ENCODE measurements at regions not wholly inside any gene's neighbourhood (a gene's known extent, or its start where the extent isn't known, plus 50 kb on each side); places are given as distances from the start of the nearest gene placed in this dataset.

GRCh38 chr5:54370982-54371381, 60.6 kb upstream of the ARL15 start:
- Mint-ChIP-seq H3K27me3 (ENCODE audit: unreplicated experiment) (peaks cover 3% of the 10 kb centered on the region), H3K4me1 (ENCODE audit: unreplicated experiment) (no peaks in the 10 kb centered on the region), H3K27ac (ENCODE audit: unreplicated experiment) (no peak overlapping the region), H3K36me3 (ENCODE audit: low read depth, unreplicated experiment) (no peaks in the 10 kb centered on the region), H3K4me3 (ENCODE audit: unreplicated experiment) (no peak overlapping the region), H3K9me3 (ENCODE audit: unreplicated experiment) (no peaks in the 10 kb centered on the region)
- DNase-seq (ENCODE audit: low spot score), result no peak
- TF ChIP-seq, protein P1, sequence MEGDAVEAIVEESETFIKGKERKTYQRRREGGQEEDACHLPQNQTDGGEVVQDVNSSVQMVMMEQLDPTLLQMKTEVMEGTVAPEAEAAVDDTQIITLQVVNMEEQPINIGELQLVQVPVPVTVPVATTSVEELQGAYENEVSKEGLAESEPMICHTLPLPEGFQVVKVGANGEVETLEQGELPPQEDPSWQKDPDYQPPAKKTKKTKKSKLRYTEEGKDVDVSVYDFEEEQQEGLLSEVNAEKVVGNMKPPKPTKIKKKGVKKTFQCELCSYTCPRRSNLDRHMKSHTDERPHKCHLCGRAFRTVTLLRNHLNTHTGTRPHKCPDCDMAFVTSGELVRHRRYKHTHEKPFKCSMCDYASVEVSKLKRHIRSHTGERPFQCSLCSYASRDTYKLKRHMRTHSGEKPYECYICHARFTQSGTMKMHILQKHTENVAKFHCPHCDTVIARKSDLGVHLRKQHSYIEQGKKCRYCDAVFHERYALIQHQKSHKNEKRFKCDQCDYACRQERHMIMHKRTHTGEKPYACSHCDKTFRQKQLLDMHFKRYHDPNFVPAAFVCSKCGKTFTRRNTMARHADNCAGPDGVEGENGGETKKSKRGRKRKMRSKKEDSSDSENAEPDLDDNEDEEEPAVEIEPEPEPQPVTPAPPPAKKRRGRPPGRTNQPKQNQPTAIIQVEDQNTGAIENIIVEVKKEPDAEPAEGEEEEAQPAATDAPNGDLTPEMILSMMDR (IDR thresholded peaks at IDR 0.05; ENCODE audit: unreplicated experiment), result no peak

GRCh38 chr5:54367844-54368243, 57.5 kb upstream of the ARL15 start:
- Mint-ChIP-seq H3K4me1 (ENCODE audit: unreplicated experiment) (no peaks in the 10 kb centered on the region), H3K27me3 (ENCODE audit: unreplicated experiment) (peaks cover 5% of the 10 kb centered on the region), H3K4me3 (ENCODE audit: unreplicated experiment) (no peak overlapping the region), H3K27ac (ENCODE audit: unreplicated experiment) (no peak overlapping the region), H3K36me3 (ENCODE audit: low read depth, unreplicated experiment) (no peaks in the 10 kb centered on the region), H3K9me3 (ENCODE audit: unreplicated experiment) (no peaks in the 10 kb centered on the region)
- no peak for DNase-seq (ENCODE audit: low spot score)
- TF ChIP-seq, protein P1 (IDR thresholded peaks at IDR 0.05; ENCODE audit: unreplicated experiment), result no peak

DNA sequence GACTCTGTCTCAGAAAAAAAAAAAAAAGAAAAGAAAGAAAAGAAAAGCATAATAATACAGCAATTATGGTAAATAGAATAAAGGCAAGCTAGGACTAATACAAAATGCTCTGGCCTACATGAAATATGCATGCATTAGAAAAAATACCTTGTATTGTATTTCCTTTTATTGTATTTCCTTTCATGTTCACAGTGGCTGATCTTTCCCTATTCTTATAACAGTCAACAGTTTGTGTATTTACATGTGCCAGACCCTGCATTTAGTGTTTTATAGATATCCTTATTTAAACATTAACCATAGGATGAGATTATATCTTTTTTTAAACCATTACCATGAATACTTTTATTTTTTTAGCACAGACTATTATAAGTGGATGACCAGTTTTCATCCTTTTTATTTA, 56.3 kb upstream of the ARL15 start:
- Mint-ChIP-seq H3K4me1 (ENCODE audit: unreplicated experiment) (no peaks in the 10 kb centered on the region), H3K36me3 (ENCODE audit: low read depth, unreplicated experiment) (no peaks in the 10 kb centered on the region), H3K27me3 (ENCODE audit: unreplicated experiment) (peaks cover 3% of the 10 kb centered on the region), H3K27ac (ENCODE audit: unreplicated experiment) (no peak overlapping the region), H3K4me3 (ENCODE audit: unreplicated experiment) (no peak overlapping the region), H3K9me3 (ENCODE audit: unreplicated experiment) (no peaks in the 10 kb centered on the region)
- no peak for DNase-seq (ENCODE audit: low spot score)
- TF ChIP-seq, protein P1 (IDR thresholded peaks at IDR 0.05; ENCODE audit: unreplicated experiment), result no peak

- Mint-ChIP-seq H3K36me3 (ENCODE audit: low read depth, unreplicated experiment) (no peaks in the 10 kb centered on the region), H3K9me3 (ENCODE audit: unreplicated experiment) (no peaks in the 10 kb centered on the region), H3K27ac (ENCODE audit: unreplicated experiment) (no peak overlapping the region), H3K4me3 (ENCODE audit: unreplicated experiment) (no peak overlapping the region), H3K27me3 (ENCODE audit: unreplicated experiment) (peaks cover 3% of the 10 kb centered on the region), H3K4me1 (ENCODE audit: unreplicated experiment) (no peaks in the 10 kb centered on the region)
- TF ChIP-seq, protein P1 (IDR thresholded peaks at IDR 0.05; ENCODE audit: unreplicated experiment), result no peak
- no peak for DNase-seq (ENCODE audit: low spot score)
Measured at GRCh38 chr5:54363669-54364068, 53.3 kb upstream of the ARL15 start.

DNA sequence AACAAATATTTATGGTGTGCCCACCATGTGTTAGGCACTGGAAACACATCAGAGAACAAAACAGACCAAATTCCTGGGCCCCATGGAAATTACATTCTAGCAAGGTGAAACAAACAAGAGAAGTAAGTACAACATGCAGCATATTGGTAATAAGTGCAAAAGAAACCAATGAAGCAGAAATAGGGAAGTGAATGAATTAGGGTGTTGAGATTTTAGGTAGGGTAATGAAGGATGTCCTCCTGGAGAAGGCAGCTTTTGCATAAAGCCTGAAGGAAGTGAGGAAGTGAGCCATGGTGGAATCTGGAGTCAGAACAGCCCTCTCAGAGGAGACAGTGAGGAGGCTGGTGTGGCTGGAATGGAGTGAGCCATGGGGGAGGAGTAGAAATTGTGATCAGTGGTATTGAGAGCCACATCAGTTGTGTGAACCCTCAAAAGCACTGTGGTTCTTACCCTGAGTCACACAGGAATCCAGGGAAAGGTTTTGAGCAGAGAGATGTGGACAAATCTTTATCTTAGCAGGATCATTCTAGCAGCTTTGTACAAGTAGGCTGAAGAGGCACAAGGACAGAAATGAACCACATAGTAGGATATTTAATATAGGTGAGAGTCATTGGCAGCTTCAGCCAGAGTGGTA, 52.7 kb upstream of the ARL15 start:
- TF ChIP-seq, protein P1 (IDR thresholded peaks at IDR 0.05; ENCODE audit: unreplicated experiment), result no peak
- no peak for DNase-seq (ENCODE audit: low spot score)
- Mint-ChIP-seq H3K4me3 (ENCODE audit: unreplicated experiment) (no peak overlapping the region), H3K9me3 (ENCODE audit: unreplicated experiment) (no peaks in the 10 kb centered on the region), H3K27me3 (ENCODE audit: unreplicated experiment) (peaks cover 3% of the 10 kb centered on the region), H3K4me1 (ENCODE audit: unreplicated experiment) (no peaks in the 10 kb centered on the region), H3K27ac (ENCODE audit: unreplicated experiment) (no peak overlapping the region), H3K36me3 (ENCODE audit: low read depth, unreplicated experiment) (no peaks in the 10 kb centered on the region)

Data from endothelial cell (in vitro differentiated cells).